ENCODE measurements at regions not wholly inside any gene's neighbourhood (a gene's known extent, or its start where the extent isn't known, plus 50 kb on each side); places are given as distances from the start of the nearest gene placed in this dataset.

DNA sequence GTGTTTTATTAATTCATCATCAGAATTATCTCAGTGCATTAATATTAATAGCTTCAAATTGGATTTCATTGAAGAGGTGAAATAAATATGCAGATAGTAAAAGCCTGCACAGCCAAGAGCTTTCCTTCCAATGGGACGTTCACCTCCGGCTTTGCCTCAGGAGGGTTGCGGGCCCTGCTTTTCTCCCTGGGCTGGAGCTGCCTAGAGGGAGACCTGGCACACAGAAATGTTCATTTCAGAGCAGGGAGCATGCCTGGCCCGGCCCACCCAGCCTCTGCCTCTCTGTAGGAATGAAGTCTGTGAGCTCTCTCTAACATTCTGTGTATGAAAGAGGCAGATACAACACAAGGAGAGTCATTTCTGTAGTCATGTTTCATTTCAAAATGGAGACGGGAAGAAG lies 100.4 kb upstream of the IRX2 start:
- FAIRE-seq = no peak
- CTCF ChIA-PET (ENCODE audit: partially characterized antibody) = interaction anchor here (0.7 kb wide), 1 partner anchor 472 kb away, joined by 3 read pairs; no protein-coding TSS in a partner anchor
- POLR2A ChIA-PET (ENCODE audit: partially characterized antibody) = no interaction called here
- TF ChIP-seq SP1 (IDR thresholded peaks at IDR 0.05; ENCODE audit: low read depth, low read length) (no peak), ZNF274 (IDR thresholded peaks at IDR 0.05; ENCODE audit: borderline replicate concordance, extremely low read depth, low read length) (no peak), JUN (IDR thresholded peaks at IDR 0.05; ENCODE audit: low read depth, low read length) (no peak), CREB1 (IDR thresholded peaks at IDR 0.05) (no peak), RXRA (IDR thresholded peaks at IDR 0.05; ENCODE audit: insufficient read depth, low read depth, low read length) (no peak), HDAC6 (IDR thresholded peaks at IDR 0.05; ENCODE audit: low read depth, low read length) (no peak), HDAC2 (IDR thresholded peaks at IDR 0.05; ENCODE audit: borderline replicate concordance in 1 of 2, low read depth in 2 of 2, low read length in 2 of 2) (no peak), KDM1A (IDR thresholded peaks at IDR 0.05; ENCODE audit: borderline replicate concordance, low read length) (no peak), BACH1 (IDR thresholded peaks at IDR 0.05; ENCODE audit: low read length) (no peak)
- TF ChIP-seq, protein P1, sequence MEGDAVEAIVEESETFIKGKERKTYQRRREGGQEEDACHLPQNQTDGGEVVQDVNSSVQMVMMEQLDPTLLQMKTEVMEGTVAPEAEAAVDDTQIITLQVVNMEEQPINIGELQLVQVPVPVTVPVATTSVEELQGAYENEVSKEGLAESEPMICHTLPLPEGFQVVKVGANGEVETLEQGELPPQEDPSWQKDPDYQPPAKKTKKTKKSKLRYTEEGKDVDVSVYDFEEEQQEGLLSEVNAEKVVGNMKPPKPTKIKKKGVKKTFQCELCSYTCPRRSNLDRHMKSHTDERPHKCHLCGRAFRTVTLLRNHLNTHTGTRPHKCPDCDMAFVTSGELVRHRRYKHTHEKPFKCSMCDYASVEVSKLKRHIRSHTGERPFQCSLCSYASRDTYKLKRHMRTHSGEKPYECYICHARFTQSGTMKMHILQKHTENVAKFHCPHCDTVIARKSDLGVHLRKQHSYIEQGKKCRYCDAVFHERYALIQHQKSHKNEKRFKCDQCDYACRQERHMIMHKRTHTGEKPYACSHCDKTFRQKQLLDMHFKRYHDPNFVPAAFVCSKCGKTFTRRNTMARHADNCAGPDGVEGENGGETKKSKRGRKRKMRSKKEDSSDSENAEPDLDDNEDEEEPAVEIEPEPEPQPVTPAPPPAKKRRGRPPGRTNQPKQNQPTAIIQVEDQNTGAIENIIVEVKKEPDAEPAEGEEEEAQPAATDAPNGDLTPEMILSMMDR (IDR thresholded peaks at IDR 0.05; ENCODE audit: control extremely low read depth in 1 of 3, insufficient read depth in 1 of 3, low read depth in 1 of 3, low read length in 3 of 3) = no peak
- TF ChIP-seq, protein P2, sequence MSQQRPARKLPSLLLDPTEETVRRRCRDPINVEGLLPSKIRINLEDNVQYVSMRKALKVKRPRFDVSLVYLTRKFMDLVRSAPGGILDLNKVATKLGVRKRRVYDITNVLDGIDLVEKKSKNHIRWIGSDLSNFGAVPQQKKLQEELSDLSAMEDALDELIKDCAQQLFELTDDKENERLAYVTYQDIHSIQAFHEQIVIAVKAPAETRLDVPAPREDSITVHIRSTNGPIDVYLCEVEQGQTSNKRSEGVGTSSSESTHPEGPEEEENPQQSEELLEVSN (IDR thresholded peaks at IDR 0.05) = no peak

More for the DNA sequence above, 100.4 kb upstream of the IRX2 start:
- H3K14ac ChIP-seq (ENCODE audit: insufficient read length) = no peak overlapping the region
- H2BK120ac ChIP-seq (replicated peaks; ENCODE audit: low read depth, low read length) = no peak overlapping the region
- no peak overlapping the region for H3K4ac ChIP-seq (replicated peaks; ENCODE audit: insufficient read length, low read depth, low read length)
- no peak for DNase-seq (ENCODE audit: low read depth in 1 of 2, low spot score in 2 of 2)
- H3K23ac ChIP-seq (ENCODE audit: insufficient read length) = no peak overlapping the region
- H3K9me3 ChIP-seq (ENCODE audit: insufficient read depth in 2 of 2, low read depth in 1 of 2, low read length in 1 of 2) = no peaks in the 10 kb centered on the region
- H3K4me3 ChIP-seq (ENCODE audit: extremely low read depth in 1 of 4, insufficient read depth in 2 of 4, low read depth in 3 of 4, low read length in 4 of 4) = no peak overlapping the region
- H2BK20ac ChIP-seq (ENCODE audit: low read length) = no peak overlapping the region
- H4K5ac ChIP-seq (ENCODE audit: insufficient read length, low read depth, low read length) = no peak overlapping the region
- no peaks in the 10 kb centered on the region for H3K79me1 ChIP-seq (ENCODE audit: low read depth, low read length)
- no peak overlapping the region for H3K9ac ChIP-seq (replicated peaks in 1 of 4; ENCODE audit: extremely low read depth in 1 of 4, low read depth in 3 of 4, low read length in 3 of 4)
- H2AFZ ChIP-seq (ENCODE audit: low read length) = no peak overlapping the region
- no peaks in the 10 kb centered on the region for H4K20me1 ChIP-seq (replicated peaks in 1 of 2; ENCODE audit: control insufficient read depth in 1 of 2, insufficient read depth in 2 of 2, low read length in 2 of 2)
- no peak overlapping the region for H3K18ac ChIP-seq (ENCODE audit: extremely low read depth, low read length)
- no peak overlapping the region for H3K56ac ChIP-seq (replicated peaks; ENCODE audit: insufficient read length, low read depth, low read length)
- H2BK15ac ChIP-seq (ENCODE audit: low read length) = no peak overlapping the region
- no peak overlapping the region for H2AK5ac ChIP-seq (ENCODE audit: low read depth, low read length)
- 0 out of 7 replicates have a peak, but pooled peaks cover 0 to 2% (median 0%) of the 10 kb centered on the region in 4 experiments for H3K4me1 ChIP-seq (replicated peaks in 1 of 4; ENCODE audit: control insufficient read depth in 3 of 4, insufficient read depth in 4 of 4, low read length in 3 of 4)
- no peak overlapping the region for H4K91ac ChIP-seq (replicated peaks; ENCODE audit: insufficient read length, low read length)
- H3K23me2 ChIP-seq (ENCODE audit: low read depth, low read length) = no peaks in the 10 kb centered on the region
- WGBS, 2 experiments (ENCODE audit: extremely low coverage in 1 of 2, insufficient coverage in 1 of 2, insufficient read length in 1 of 2, insufficient replicate concordance in 2 of 2, low coverage in 1 of 2, low lambda C conversion rate in 2 of 2, missing lambda C conversion rate in 1 of 2) = 88% methylated on average over 5 of the region's 5 CpGs; no CpG with 5 or more reads in 1 of the 2 experiments
- no peaks in the 10 kb centered on the region for H3K27me3 ChIP-seq (replicated peaks in 1 of 4; ENCODE audit: control insufficient read depth in 3 of 4, extremely low read depth in 1 of 4, insufficient read depth in 3 of 4, low read length in 3 of 4)
- no peak overlapping the region for H2BK12ac ChIP-seq (ENCODE audit: low read depth, low read length)
- no peak overlapping the region for H4K8ac ChIP-seq (ENCODE audit: extremely low read depth, insufficient read depth, low read length)
- H3K27ac ChIP-seq (ENCODE audit: low read depth, low read length) = no peak overlapping the region
- H3K36me3 ChIP-seq (ENCODE audit: control insufficient read depth in 2 of 4, insufficient read depth in 4 of 4, low read length in 3 of 4) = no peaks in the 10 kb centered on the region
- no peak overlapping the region for H2BK5ac ChIP-seq (ENCODE audit: low read depth, low read length)
- no peak overlapping the region for H3K4me2 ChIP-seq (ENCODE audit: insufficient read depth in 1 of 2, low read depth in 2 of 2, low read length in 2 of 2)
- H3K79me2 ChIP-seq (ENCODE audit: control insufficient read depth in 1 of 2, insufficient read depth in 2 of 2, low read length in 2 of 2) = no peaks in the 10 kb centered on the region
